SK-N-SH treated with all-trans-retinoic acid at 6 μM for 48 hours (cell line): ENCODE measurements at regions not wholly inside any gene's neighbourhood (a gene's known extent, or its start where the extent isn't known, plus 50 kb on each side); places are given as distances from the start of the nearest gene placed in this dataset.

Experiments
- ARNTL ChIP-seq: fragments of 450-650 bp; formaldehyde crosslinking; IDR thresholded peaks from 2 replicates; pipeline ENCODE4 v1.5.0; 2020; ENCODE audit warnings: low read depth, mild to moderate bottlenecking, moderate library complexity, borderline replicate concordance
- PPARA ChIP-seq: fragments of 250-450 bp; sonication (Bioruptor Pico); IDR thresholded peaks from 2 replicates; pipeline ENCODE4 v1.5.0; 2020; ENCODE audit warnings: mild to moderate bottlenecking, borderline replicate concordance
- SNAI2 ChIP-seq: fragments of 250-450 bp; sonication (Bioruptor Pico); IDR thresholded peaks from 2 replicates; pipeline ENCODE4 v1.5.0; 2020; ENCODE audit warnings: mild to moderate bottlenecking, moderate library complexity
- TCF4 ChIP-seq: fragments of 250-450 bp; sonication (Bioruptor Pico); IDR thresholded peaks from 2 replicates; pipeline ENCODE4 v1.8.0; 2021; ENCODE audit warnings: mild to moderate bottlenecking, moderate library complexity, borderline replicate concordance
- ZFP3 ChIP-seq: fragments of 250-450 bp; sonication (Bioruptor Pico); IDR thresholded peaks from 2 replicates; pipeline ENCODE4 v1.5.0; 2020; ENCODE audit warnings: mild to moderate bottlenecking, moderate library complexity

DNA sequence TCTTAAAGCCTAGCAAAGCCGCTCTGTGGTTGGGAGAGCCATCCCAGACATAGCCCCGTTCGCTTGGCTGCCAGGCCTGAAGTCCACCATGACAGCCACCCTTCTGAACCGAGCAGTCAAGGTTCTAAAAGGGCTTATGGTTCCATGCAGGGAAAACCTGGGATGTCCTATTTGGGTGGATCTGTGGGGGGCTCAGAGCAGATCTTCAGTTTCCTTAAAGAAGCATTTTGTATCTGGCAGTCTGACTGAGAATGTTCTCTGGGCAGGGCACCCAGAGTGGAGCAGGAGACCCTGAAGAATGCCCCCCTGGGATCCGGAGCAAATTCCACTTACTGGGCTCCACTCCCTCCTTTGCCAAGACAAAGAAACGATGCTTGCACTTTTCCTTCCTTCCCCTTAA, 127.2 kb downstream of the IRX5 start:
- TF ChIP-seq TCF4 (CRISPR knock-in tag): no peak
- no peak for TF ChIP-seq SNAI2 (CRISPR knock-in tag)
- TF ChIP-seq ZFP3: no peak
- no peak for TF ChIP-seq PPARA
- TF ChIP-seq ARNTL: no peak
